K562 (cell line): ENCODE measurements at regions not wholly inside any gene's neighbourhood (a gene's known extent, or its start where the extent isn't known, plus 50 kb on each side); places are given as distances from the start of the nearest gene placed in this dataset.

Experiments
- ATAC-seq: fragments of 200-7000 bp; cut with Tn5 transposase; 3 replicates; pipeline ENCODE4 v1.9.1; 2020; ENCODE audit warnings: moderate library complexity
- BruUV-seq: library from RNA; stranded (reverse); fragments of 400-500 nt; replicated peaks from 2 replicates; lab custom pipeline; 2021; lab: Mats Ljungman, UMichigan
- CTCF ChIA-PET: fragments of 300-600 bp; formaldehyde crosslinking; extraction: SDS; loops from one replicate; lab custom pipeline; 2021; ENCODE audit warnings: low intra/inter-chr PET ratio; lab: Yijun Ruan, JAX
- POLR2A ChIA-PET: fragments of 300-600, 350-650 bp; sonication (Branson Sonifier 250); formaldehyde crosslinking; extraction: SDS; loops from one replicate; lab custom pipeline; 2021; ENCODE audit warnings: antibody characterized with exemption, inconsistent platforms; lab: Yijun Ruan, JAX
- DNase-seq, 4 experiments: peaks; one replicate each; pipeline versions ENCODE4 v3.0.0 to v3.0.0-alpha.2; 2011 to 2018; ENCODE audit warnings: low spot score in 3 of 4, mixed read lengths in 3 of 4; ENCODE audit errors: extremely low read depth in 1 of 4
- FAIRE-seq: peaks from 2 replicates; lab custom pipeline; 2011; peaks lifted over from hg19 to GRCh38; lab: Jason Lieb, UNC
- H2AFZ ChIP-seq: 2 replicates; pipeline ENCODE4 v1.6.0; 2011; ENCODE audit warnings: low read depth, low read length, control low read depth, inconsistent platforms
- H3K27ac ChIP-seq: fragments of 200-600 bp; 3 replicates; pipeline ENCODE4 v1.8.0; 2011; ENCODE audit warnings: low read depth, mild to moderate bottlenecking, control low read depth, inconsistent platforms, low read length, moderate library complexity, mixed read lengths; ENCODE audit errors: extremely low read depth
- H3K27me3 ChIP-seq, 2 experiments: fragments of 300-600 bp in 1 of 2; 2 replicates in 1 of 2; 3 replicates in 1 of 2; pipeline versions ENCODE4 v1.6.0 to v1.8.0; 2011; ENCODE audit warnings: inconsistent platforms in 2 of 2, low read length in 2 of 2, mild to moderate bottlenecking in 1 of 2, mixed read lengths in 1 of 2, moderate library complexity in 1 of 2; ENCODE audit not compliant: control insufficient read depth in 2 of 2, insufficient read depth in 2 of 2
- H3K36me3 ChIP-seq: fragments of 300-600 bp; 3 replicates; pipeline ENCODE4 v1.8.0; 2011; ENCODE audit warnings: mild to moderate bottlenecking, low read length, inconsistent platforms; ENCODE audit not compliant: control insufficient read depth, insufficient read depth
- H3K4me1 ChIP-seq, 2 experiments: fragments of 200-600 bp in 1 of 2; replicated peaks in 1 of 2; 2 replicates in 1 of 2; 3 replicates in 1 of 2; pipeline versions ENCODE4 v1.5.1 to v1.8.0; 2011; ENCODE audit warnings: inconsistent platforms in 2 of 2, low read length in 2 of 2, mild to moderate bottlenecking in 1 of 2, mixed read lengths in 1 of 2, moderate library complexity in 1 of 2; ENCODE audit not compliant: control insufficient read depth in 2 of 2, insufficient read depth in 2 of 2
- H3K4me2 ChIP-seq: 2 replicates; pipeline ENCODE4 v1.6.1; 2011; ENCODE audit warnings: low read length, control low read depth, inconsistent platforms, mixed read lengths; ENCODE audit not compliant: insufficient read depth
- H3K4me3 ChIP-seq: fragments of 200-600 bp; sonication (generic), shearing (Covaris generic); 2 replicates; pipeline ENCODE4 v1.5.1; 2016; ENCODE audit warnings: control low read depth, inconsistent platforms
- H3K79me2 ChIP-seq: fragments of 200-600 bp; 3 replicates; pipeline ENCODE4 v1.8.0; 2011; ENCODE audit warnings: low read length, inconsistent platforms; ENCODE audit not compliant: control insufficient read depth, insufficient read depth
- H3K9ac ChIP-seq, 2 experiments: 2 replicates each; pipeline versions ENCODE4 v1.6.0 to v1.6.1; 2011; ENCODE audit warnings: low read depth in 2 of 2, low read length in 2 of 2, control low read depth in 1 of 2, inconsistent platforms in 1 of 2, mild to moderate bottlenecking in 1 of 2, mixed read lengths in 1 of 2; ENCODE audit not compliant: insufficient read depth in 1 of 2
- H3K9me1 ChIP-seq: one replicate; pipeline ENCODE4 v1.6.0; 2011; ENCODE audit warnings: inconsistent platforms, mild to moderate bottlenecking, low read length, moderate library complexity; ENCODE audit not compliant: control insufficient read depth, insufficient read depth
- H3K9me3 ChIP-seq: replicated peaks from 2 replicates; pipeline ENCODE4 v1.5.1; 2011; ENCODE audit warnings: low read depth, low read length, inconsistent platforms; ENCODE audit not compliant: control insufficient read depth, insufficient read depth
- H4K20me1 ChIP-seq: replicated peaks from 2 replicates; pipeline ENCODE4 v1.6.1; 2011; ENCODE audit warnings: low read length, inconsistent platforms, mixed read lengths; ENCODE audit not compliant: control insufficient read depth, insufficient read depth
- ATF1 ChIP-seq, 2 experiments: fragments of 450-650 bp in 1 of 2; IDR thresholded peaks; 2 replicates each; pipeline ENCODE4 v1.6.1; 2016; ENCODE audit warnings: missing compliant biosample characterization in 1 of 2, missing genetic modification characterization in 1 of 2
- CXXC5 ChIP-seq: fragments of 250-450 bp; sonication (Bioruptor Pico); IDR thresholded peaks from 2 replicates; pipeline ENCODE4 v1.8.0; 2022; ENCODE audit warnings: inconsistent platforms, mild to moderate bottlenecking, moderate library complexity
- E2F8 ChIP-seq: fragments of 450-650 bp; IDR thresholded peaks from 2 replicates; pipeline ENCODE4 v1.7.1; 2018; ENCODE audit warnings: mild to moderate bottlenecking, low read depth; ENCODE audit not compliant: partially characterized antibody
- EP400 ChIP-seq: fragments of 450-650 bp; IDR thresholded peaks from 2 replicates; pipeline ENCODE4 v1.6.1; 2017; ENCODE audit warnings: antibody characterized with exemption, mild to moderate bottlenecking, moderate library complexity
- JUND ChIP-seq, 2 experiments: IDR thresholded peaks; 2 replicates in 1 of 2; 3 replicates in 1 of 2; pipeline ENCODE4 v1.6.1; 2011; ENCODE audit warnings: borderline replicate concordance in 2 of 2, low read depth in 2 of 2, low read length in 2 of 2, improper control_type of control experiment in 1 of 2, missing biosample characterization in 1 of 2, missing genetic modification characterization in 1 of 2, missing genetic modification reagents in 1 of 2
- KDM1A ChIP-seq, 2 experiments: fragments of 450-650 bp; IDR thresholded peaks; 2 replicates each; pipeline ENCODE4 v1.6.1; 2016; ENCODE audit warnings: mild to moderate bottlenecking in 2 of 2
- NRF1 ChIP-seq, 2 experiments: fragments of 450-650 bp; IDR thresholded peaks in 1 of 2; conservative IDR thresholded peaks in 1 of 2; 2 replicates each; pipeline ENCODE4 v1.6.1; 2014; ENCODE audit warnings: mild to moderate bottlenecking in 2 of 2
- PBX2 ChIP-seq, 2 experiments: IDR thresholded peaks in 1 of 2; conservative IDR thresholded peaks in 1 of 2; 2 replicates each; pipeline ENCODE4 v1.6.1; 2016; ENCODE audit warnings: low read depth in 2 of 2, mild to moderate bottlenecking in 1 of 2, missing compliant biosample characterization in 1 of 2, missing genetic modification characterization in 1 of 2, moderate library complexity in 1 of 2
- POLR2H ChIP-seq: IDR thresholded peaks from 2 replicates; pipeline ENCODE4 v1.6.1; 2016; ENCODE audit warnings: missing genetic modification characterization, low read depth, mild to moderate bottlenecking, control low read depth, missing compliant biosample characterization, moderate library complexity
- RBFOX2 ChIP-seq: fragments of 200-400 bp; formaldehyde crosslinking; IDR thresholded peaks from 2 replicates; pipeline ENCODE4 v1.6.1; 2017; ENCODE audit warnings: low read depth, mild to moderate bottlenecking, low read length, moderate library complexity
- SMARCB1 ChIP-seq: IDR thresholded peaks from 2 replicates; pipeline ENCODE4 v1.6.1; 2011; ENCODE audit warnings: improper control_type of control experiment, low read depth; ENCODE audit not compliant: insufficient read length
- SOX6 ChIP-seq: fragments of 450-650 bp; IDR thresholded peaks from 2 replicates; pipeline ENCODE4 v1.6.1; 2014; ENCODE audit warnings: mild to moderate bottlenecking
- SRSF3 ChIP-seq: fragments of 200-400 bp; formaldehyde crosslinking; IDR thresholded peaks from 2 replicates; pipeline ENCODE4 v1.6.1; 2016; ENCODE audit warnings: mild to moderate bottlenecking, low read length, moderate library complexity; ENCODE audit not compliant: insufficient read depth
- ZNF584 ChIP-seq: fragments of 200-800 bp; sonication (Bioruptor generic); IDR thresholded peaks from 2 replicates; pipeline ENCODE4 v1.6.1; 2016; ENCODE audit warnings: low read depth, mild to moderate bottlenecking, missing genetic modification characterization, missing compliant biosample characterization
- WGBS: fragments of 100-300 bp; shearing (Covaris generic); methylation state at CpG from one replicate; pipeline ENCODE4 v1.1.6; 2016; ENCODE audit warnings: low coverage, mixed read lengths; ENCODE audit not compliant: insufficient coverage; ENCODE audit errors: missing lambda C conversion rate; 5-methylcytosine and 5-hydroxymethylcytosine counted together
- in situ Hi-C: fragments of 300-500 bp; cut with MboI; formaldehyde crosslinking; loops from 4 replicates; pipeline ENCODE4 v1.15.0; 2018; ENCODE audit warnings: inconsistent platforms, mixed read lengths
- intact Hi-C: fragments of 100-400 bp; cut with micrococcal nuclease; formaldehyde crosslinking; loops from 2 replicates; pipeline ENCODE4 v1.14.2; 2022

- H3K27me3 ChIP-seq: no peaks in the 10 kb centered on the region
- intact Hi-C loops (loop anchor here (2.0 kb wide), 1 partner anchor 66 kb away; no protein-coding TSS in a partner anchor), in situ Hi-C loops (no loop called here)
- H3K79me2 ChIP-seq: no peaks in the 10 kb centered on the region
- H3K4me1 ChIP-seq: peaks cover 8 to 24% of the 10 kb centered on the region in 2 experiments
- peak; percentile 6; the same call in 1 of the 3 replicates for ATAC-seq
- no peaks in the 10 kb centered on the region for H4K20me1 ChIP-seq
- no peak for DNase-seq
- H3K27ac ChIP-seq: peak overlapping the region; percentile 82
- peak overlapping the region in 1 of 2 experiments; percentile 66; a peak in 3 of 4 replicates for H3K9ac ChIP-seq
- peak overlapping the region; percentile 98 for H2AFZ ChIP-seq
- no peaks in the 10 kb centered on the region for H3K9me1 ChIP-seq
- ChIA-PET POLR2A (interaction anchor here (0.5 to 1.3 kb wide), 4 partner anchors 21 to 86 kb away, joined by 3 to 4 read pairs (median 3); partner anchors contain the start of gene ZNF217), CTCF (interaction anchor here (0.6 kb wide), 1 partner anchor 86 kb away, joined by 5 read pairs; no protein-coding TSS in a partner anchor)
- WGBS: 9% methylated on average over 7 of the region's 7 CpGs
- no peaks in the 10 kb centered on the region for H3K36me3 ChIP-seq
- H3K4me3 ChIP-seq: peak overlapping the region; percentile 9; the same call in 1 of the 2 replicates
- peak overlapping the region; percentile 77 for H3K4me2 ChIP-seq
- TSS peak; percentile 93 for BruUV-seq
- H3K9me3 ChIP-seq: no peaks in the 10 kb centered on the region
- peak; percentile 11 for FAIRE-seq
- TF ChIP-seq RBFOX2: 0 out of 2 replicates have a peak, but pooled peaks have one; percentile 9
- 0 out of 2 replicates have a peak, but pooled peaks have one; percentile 3 for TF ChIP-seq SOX6
- no peak for TF ChIP-seq KDM1A (IDR thresholded peaks at IDR 0.05)
- 0 out of 2 replicates have a peak, but pooled peaks have one; percentile 2 for TF ChIP-seq CXXC5 (CRISPR knock-in tag)
- peak; percentile 0; the same call in 1 of the 2 replicates for TF ChIP-seq EP400
- no peak for TF ChIP-seq NRF1 (conservative IDR thresholded peaks at IDR 0.05 in 1 of 2, IDR thresholded peaks at IDR 0.05 in 1 of 2)
- TF ChIP-seq POLR2H (tag): peak; percentile 53; the same call in 1 of the 2 replicates
- 0 out of 2 replicates have a peak, but pooled peaks have one; percentile 41 for TF ChIP-seq ZNF584
- TF ChIP-seq PBX2 (CRISPR knock-in tag; IDR thresholded peaks at IDR 0.05; ENCODE audit: low read depth): no peak
- no peak for TF ChIP-seq PBX2 (tag; conservative IDR thresholded peaks at IDR 0.05; ENCODE audit: low read depth)
- TF ChIP-seq JUND (IDR thresholded peaks at IDR 0.05; ENCODE audit: borderline replicate concordance, low read depth, low read length): no peak
- 0 out of 3 replicates have a peak, but pooled peaks have one; percentile 5 for TF ChIP-seq JUND (tag; IDR thresholded peaks at IDR 0.05; ENCODE audit: borderline replicate concordance, low read depth, low read length)
- TF ChIP-seq ATF1 (CRISPR knock-in tag; IDR thresholded peaks at IDR 0.05): no peak
- peak; percentile 22; the same call in 1 of the 2 replicates for TF ChIP-seq ATF1 (tag; IDR thresholded peaks at IDR 0.05)
- no peak for TF ChIP-seq E2F8
- TF ChIP-seq SMARCB1: peak; percentile 77
- no peak for TF ChIP-seq SRSF3
Measured at GRCh38 chr20:53678315-53678989, 84.8 kb upstream of the ZNF217 start.
